ENCODE measurements at regions not wholly inside any gene's neighbourhood (a gene's known extent, or its start where the extent isn't known, plus 50 kb on each side); places are given as distances from the start of the nearest gene placed in this dataset.
A peak's percentile ranks its signal among the peaks of the same experiment; 100 is the strongest.
"Not testable (repeated sequence)": the region's sequence is repeated elsewhere in the genome, so short reads cannot be mapped to it uniquely, and the experiment has no call there.

GRCh38 chrY:13756615-13757014 lies 52.9 kb downstream of the TMSB4Y start:
- no peak for DNase-seq (ENCODE audit: low read depth in 2 of 3, low spot score in 2 of 3)

- DNase-seq (ENCODE audit: low read depth in 2 of 3, low spot score in 2 of 3), result no peak
Observed at GRCh38 chrY:13766040-13766439, 62.3 kb downstream of the TMSB4Y start.

GRCh38 chrY:13790108-13790793 lies 86.6 kb downstream of the TMSB4Y start:
- DNase-seq (ENCODE audit: low read depth in 2 of 3, low spot score in 2 of 3), result peak in 1 of 3 donors; percentile 3

- no peak for DNase-seq (ENCODE audit: low read depth in 2 of 3, low spot score in 2 of 3)
Observed at GRCh38 chrY:13795067-13795466, 91.4 kb downstream of the TMSB4Y start.

- no peak for DNase-seq (ENCODE audit: low read depth in 2 of 3, low spot score in 2 of 3)
Observed at GRCh38 chrY:13802828-13803227, 99.1 kb downstream of the TMSB4Y start.

- DNase-seq (ENCODE audit: low read depth in 2 of 3, low spot score in 2 of 3), result no peak
Observed at GRCh38 chrY:13803424-13803823, 99.7 kb downstream of the TMSB4Y start.

- DNase-seq (ENCODE audit: low read depth in 2 of 3, low spot score in 2 of 3), result no peak
Observed at GRCh38 chrY:13804124-13805056, 100.7 kb downstream of the TMSB4Y start.

GRCh38 chrY:13805057-13805735 lies 101.5 kb downstream of the TMSB4Y start:
- no peak for DNase-seq (ENCODE audit: low read depth in 2 of 3, low spot score in 2 of 3)

- no peak for DNase-seq (ENCODE audit: low read depth in 2 of 3, low spot score in 2 of 3)
Observed at GRCh38 chrY:13805736-13806067, 102.0 kb downstream of the TMSB4Y start.

GRCh38 chrY:13830089-13830488 lies 126.4 kb downstream of the TMSB4Y start:
- no peak for DNase-seq (ENCODE audit: low read depth in 2 of 3, low spot score in 2 of 3)

- DNase-seq (ENCODE audit: low read depth in 2 of 3, low spot score in 2 of 3), result no peak
Observed at GRCh38 chrY:13844411-13844810, 140.7 kb downstream of the TMSB4Y start.

GRCh38 chrY:13845276-13845675 lies 141.0 kb downstream of the VCY start:
- DNase-seq (ENCODE audit: low read depth in 2 of 3, low spot score in 2 of 3), result no peak

- DNase-seq (ENCODE audit: low read depth in 2 of 3, low spot score in 2 of 3), result no peak
Observed at GRCh38 chrY:13869611-13870010, 116.7 kb downstream of the VCY start.

GRCh38 chrY:13871426-13871825 lies 114.8 kb downstream of the VCY start:
- no peak for DNase-seq (ENCODE audit: low read depth in 2 of 3, low spot score in 2 of 3)

GRCh38 chrY:13872696-13873095 lies 113.6 kb downstream of the VCY start:
- no peak for DNase-seq (ENCODE audit: low read depth in 2 of 3, low spot score in 2 of 3)

- DNase-seq (ENCODE audit: low read depth in 2 of 3, low spot score in 2 of 3), result no peak
Observed at GRCh38 chrY:13878506-13878905, 107.8 kb downstream of the VCY start.

GRCh38 chrY:13881096-13881495 lies 105.2 kb downstream of the VCY start:
- DNase-seq (ENCODE audit: low read depth in 2 of 3, low spot score in 2 of 3), result no peak

GRCh38 chrY:13882829-13883228 lies 103.4 kb downstream of the VCY start:
- no peak for DNase-seq (ENCODE audit: low read depth in 2 of 3, low spot score in 2 of 3)

GRCh38 chrY:13894028-13894427 lies 92.2 kb downstream of the VCY start:
- peak in 2 of 3 donors; percentile 7 to 9 for DNase-seq (ENCODE audit: low read depth in 2 of 3, low spot score in 2 of 3)

GRCh38 chrY:13907736-13908135 lies 78.5 kb downstream of the VCY start:
- DNase-seq (ENCODE audit: low read depth in 2 of 3, low spot score in 2 of 3), result no peak

GRCh38 chrY:13930436-13930835 lies 55.8 kb downstream of the VCY start:
- not testable (repeated sequence) for DNase-seq (ENCODE audit: low read depth in 2 of 3, low spot score in 2 of 3)
